H9 (cell line): ENCODE measurements at regions not wholly inside any gene's neighbourhood (a gene's known extent, or its start where the extent isn't known, plus 50 kb on each side); places are given as distances from the start of the nearest gene placed in this dataset.

Experiments
- DNase-seq: peaks from one replicate; pipeline ENCODE4 v3.0.0-alpha.2; 2017
- H2AFZ ChIP-seq: one replicate; pipeline ENCODE4 v1.6.1; 2013; ENCODE audit warnings: mild to moderate bottlenecking, low read length, control low read depth, moderate library complexity
- H2AK5ac ChIP-seq: 2 replicates; pipeline ENCODE4 v1.6.1; 2013; ENCODE audit warnings: low read length, control low read depth, mixed read lengths; ENCODE audit not compliant: insufficient read length
- H2BK120ac ChIP-seq: one replicate; pipeline ENCODE4 v1.6.1; 2013; ENCODE audit warnings: low read depth, mild to moderate bottlenecking, low read length, control low read depth, inconsistent platforms; ENCODE audit not compliant: poor library complexity, severe bottlenecking
- H2BK12ac ChIP-seq: 2 replicates; pipeline ENCODE4 v1.6.1; 2013; ENCODE audit warnings: low read length, control low read depth, mixed read lengths, low read depth; ENCODE audit not compliant: insufficient read length
- H2BK15ac ChIP-seq: 2 replicates; pipeline ENCODE4 v1.6.1; 2013; ENCODE audit warnings: low read depth, low read length, control low read depth
- H2BK20ac ChIP-seq: one replicate; pipeline ENCODE4 v1.6.1; 2013; ENCODE audit warnings: low read depth, mild to moderate bottlenecking, low read length, control low read depth, inconsistent platforms; ENCODE audit not compliant: poor library complexity, severe bottlenecking
- H2BK5ac ChIP-seq: 2 replicates; pipeline ENCODE4 v1.6.1; 2013; ENCODE audit warnings: low read length, control low read depth, mixed read lengths; ENCODE audit not compliant: insufficient read length
- H3K14ac ChIP-seq: 2 replicates; pipeline ENCODE4 v1.6.1; 2013; ENCODE audit warnings: low read length, control low read depth; ENCODE audit not compliant: insufficient read depth
- H3K18ac ChIP-seq: 2 replicates; pipeline ENCODE4 v1.6.1; 2013; ENCODE audit warnings: low read depth, mild to moderate bottlenecking, mixed read lengths, low read length, control low read depth; ENCODE audit not compliant: insufficient read length
- H3K23ac ChIP-seq: 2 replicates; pipeline ENCODE4 v1.6.1; 2013; ENCODE audit warnings: low read length, control low read depth, mixed read lengths, low read depth; ENCODE audit not compliant: insufficient read length
- H3K23me2 ChIP-seq: 2 replicates; pipeline ENCODE4 v1.6.1; 2013; ENCODE audit warnings: low read depth, mild to moderate bottlenecking, mixed read lengths, low read length, control low read depth; ENCODE audit not compliant: insufficient read length, poor library complexity, severe bottlenecking
- H3K27ac ChIP-seq: 2 replicates; pipeline ENCODE4 v1.5.1; 2013; ENCODE audit warnings: low read length, control low read depth, mixed read lengths, low read depth; ENCODE audit not compliant: insufficient read length
- H3K27me3 ChIP-seq: 2 replicates; pipeline ENCODE4 v1.6.1; 2013; ENCODE audit warnings: low read length, control low read depth, inconsistent platforms; ENCODE audit not compliant: insufficient read depth
- H3K4ac ChIP-seq: 2 replicates; pipeline ENCODE4 v1.6.1; 2013; ENCODE audit warnings: low read depth, mild to moderate bottlenecking, control low read depth, inconsistent platforms, low read length, moderate library complexity
- H3K4me1 ChIP-seq: 2 replicates; pipeline ENCODE4 v1.6.1; 2013; ENCODE audit warnings: low read length, control low read depth, inconsistent platforms; ENCODE audit not compliant: insufficient read depth
- H3K4me2 ChIP-seq: 2 replicates; pipeline ENCODE4 v1.6.1; 2013; ENCODE audit warnings: low read length, control low read depth, mixed read lengths; ENCODE audit not compliant: insufficient read length, insufficient read depth
- H3K56ac ChIP-seq: 2 replicates; pipeline ENCODE4 v1.6.1; 2013; ENCODE audit warnings: low read depth, mild to moderate bottlenecking, mixed read lengths, low read length, control low read depth; ENCODE audit not compliant: insufficient read length
- H3K79me1 ChIP-seq: 2 replicates; pipeline ENCODE4 v1.6.1; 2013; ENCODE audit warnings: low read depth, mild to moderate bottlenecking, moderate library complexity, low read length, control low read depth, inconsistent platforms; ENCODE audit not compliant: insufficient read depth, poor library complexity, severe bottlenecking
- H3K79me2 ChIP-seq: 2 replicates; pipeline ENCODE4 v1.6.1; 2013; ENCODE audit warnings: low read length, control low read depth, inconsistent platforms; ENCODE audit not compliant: insufficient read depth
- H3K9ac ChIP-seq: 2 replicates; pipeline ENCODE4 v1.6.1; 2013; ENCODE audit warnings: low read length, control low read depth, mixed read lengths; ENCODE audit not compliant: insufficient read length; ENCODE audit errors: extremely low read depth
- H3K9me3 ChIP-seq: one replicate; pipeline ENCODE4 v1.6.1; 2013; ENCODE audit warnings: low read depth, low read length, inconsistent platforms; ENCODE audit not compliant: control insufficient read depth
- H3T11ph ChIP-seq: one replicate; pipeline ENCODE4 v1.6.1; 2013; ENCODE audit warnings: mild to moderate bottlenecking, low read length, control low read depth, inconsistent platforms
- H4K20me1 ChIP-seq: one replicate; pipeline ENCODE4 v1.6.1; 2013; ENCODE audit not compliant: control insufficient read depth, insufficient read length, insufficient read depth
- H4K5ac ChIP-seq: 2 replicates; pipeline ENCODE4 v1.6.1; 2013; ENCODE audit warnings: low read depth, mild to moderate bottlenecking, mixed read lengths, low read length, control low read depth; ENCODE audit not compliant: insufficient read length
- H4K8ac ChIP-seq: replicated peaks from 2 replicates; pipeline ENCODE4 v1.6.1; 2013; ENCODE audit warnings: low read length, control low read depth, mixed read lengths, low read depth; ENCODE audit not compliant: insufficient read length
- H4K91ac ChIP-seq: 2 replicates; pipeline ENCODE4 v1.6.1; 2013; ENCODE audit warnings: low read depth, mild to moderate bottlenecking, moderate library complexity, mixed read lengths, low read length, control low read depth; ENCODE audit not compliant: insufficient read length
- H3K27ac Mint-ChIP-seq, 3 experiments: 2 replicates in 2 of 3; 3 replicates in 1 of 3; pipeline ENCODE4 v1.8.0; 2020 to 2021; ENCODE audit warnings: mixed read lengths in 3 of 3, mild to moderate bottlenecking in 1 of 3, moderate library complexity in 1 of 3
- H3K27me3 Mint-ChIP-seq: 2 replicates; pipeline ENCODE4 v1.8.0; 2021; ENCODE audit warnings: low read depth, mild to moderate bottlenecking, moderate library complexity, mixed read lengths
- H3K36me3 Mint-ChIP-seq, 3 experiments: 2 replicates in 2 of 3; 3 replicates in 1 of 3; pipeline ENCODE4 v1.8.0; 2020 to 2021; ENCODE audit warnings: low read depth in 3 of 3, mixed read lengths in 3 of 3; ENCODE audit not compliant: insufficient read depth in 1 of 3
- H3K4me1 Mint-ChIP-seq, 2 experiments: 2 replicates each; pipeline ENCODE4 v1.8.0; 2020; ENCODE audit warnings: mixed read lengths in 2 of 2
- H3K4me3 Mint-ChIP-seq, 2 experiments: 2 replicates in 1 of 2; 3 replicates in 1 of 2; pipeline ENCODE4 v1.8.0; 2020 to 2021; ENCODE audit warnings: mild to moderate bottlenecking in 2 of 2, mixed read lengths in 2 of 2, moderate library complexity in 1 of 2
- H3K9me3 Mint-ChIP-seq, 2 experiments: 2 replicates in 1 of 2; 3 replicates in 1 of 2; pipeline ENCODE4 v1.8.0; 2020; ENCODE audit warnings: mild to moderate bottlenecking in 2 of 2, mixed read lengths in 2 of 2, moderate library complexity in 1 of 2
- WGBS: extraction: QIAGEN DNeasy Blood & Tissue Kit; methylation state at CpG from one replicate; pipeline ENCODE4 v1.1.7; 2013; ENCODE audit warnings: missing lambda C conversion rate, low lambda C conversion rate, mixed read lengths; ENCODE audit not compliant: insufficient read length; ENCODE audit errors: extremely low coverage; 5-methylcytosine and 5-hydroxymethylcytosine counted together
- TF ChIP-seq, protein P1 (sequence below): fragments of 200-600 bp; sonication (generic); conservative IDR thresholded peaks from 3 replicates; pipeline ENCODE4 v1.8.0; 2021; ENCODE audit warnings: antibody characterized with exemption, mild to moderate bottlenecking

DNA sequence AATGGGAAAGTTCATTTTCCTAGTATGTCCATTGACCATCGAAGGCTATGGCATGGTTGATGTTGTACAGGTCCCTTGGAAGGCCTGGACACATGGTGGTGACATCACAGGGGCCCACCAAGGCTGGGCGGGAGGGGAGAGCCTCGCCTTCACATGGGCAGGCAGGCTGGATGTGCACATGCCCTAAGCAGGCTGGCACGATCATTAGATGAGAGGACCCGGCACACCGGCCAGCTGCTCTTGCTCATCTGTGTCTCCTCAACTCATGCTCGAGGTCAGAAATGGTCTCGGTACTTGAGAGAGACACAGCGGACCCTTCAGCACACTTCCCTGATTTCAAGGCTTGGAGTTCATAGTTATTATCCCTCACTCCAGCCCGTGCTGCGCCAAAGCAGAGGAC is 416.9 kb upstream of the ZFHX3 start:
- Mint-ChIP-seq H3K27me3 (no peaks in the 10 kb centered on the region; the same call in none of the 2 replicates), H3K9me3 (peaks cover 12 to 13% of the 10 kb centered on the region in 2 experiments), H3K4me3 (no peak overlapping the region), H3K36me3 (peaks cover 4 to 11% (median 8%) of the 10 kb centered on the region in 3 experiments), H3K4me1 (peaks cover 4 to 9% of the 10 kb centered on the region in 2 experiments; a peak in 3 of 4 replicates), H3K27ac (no peak overlapping the region)
- H2BK12ac ChIP-seq = no peak overlapping the region
- whole genome bisulfite sequencing = no CpG with 5 or more reads among the region's 11 CpGs
- no peaks in the 10 kb centered on the region; the same call in 1 of the 2 replicates for H3K4me1 ChIP-seq
- H4K8ac ChIP-seq = no peak overlapping the region
- no peak overlapping the region for H2AFZ ChIP-seq
- H3K9me3 ChIP-seq = no peaks in the 10 kb centered on the region
- H3K79me2 ChIP-seq = no peaks in the 10 kb centered on the region
- H3K27ac ChIP-seq = no peak overlapping the region
- H3K27me3 ChIP-seq = no peaks in the 10 kb centered on the region
- H3K4me2 ChIP-seq = no peak overlapping the region
- H2BK5ac ChIP-seq = no peak overlapping the region
- H3K23ac ChIP-seq = no peak overlapping the region
- H3K23me2 ChIP-seq = no peaks in the 10 kb centered on the region
- H4K20me1 ChIP-seq = no peaks in the 10 kb centered on the region
- no peak overlapping the region for H4K91ac ChIP-seq
- H4K5ac ChIP-seq = no peak overlapping the region
- no peak overlapping the region for H3K9ac ChIP-seq
- no peak overlapping the region for H3K56ac ChIP-seq
- H2BK15ac ChIP-seq = no peak overlapping the region
- H3T11ph ChIP-seq = no peak overlapping the region
- H3K4ac ChIP-seq = no peak overlapping the region
- H3K79me1 ChIP-seq = no peaks in the 10 kb centered on the region
- H3K14ac ChIP-seq = no peak overlapping the region
- DNase-seq = no peak
- TF ChIP-seq, protein P1, sequence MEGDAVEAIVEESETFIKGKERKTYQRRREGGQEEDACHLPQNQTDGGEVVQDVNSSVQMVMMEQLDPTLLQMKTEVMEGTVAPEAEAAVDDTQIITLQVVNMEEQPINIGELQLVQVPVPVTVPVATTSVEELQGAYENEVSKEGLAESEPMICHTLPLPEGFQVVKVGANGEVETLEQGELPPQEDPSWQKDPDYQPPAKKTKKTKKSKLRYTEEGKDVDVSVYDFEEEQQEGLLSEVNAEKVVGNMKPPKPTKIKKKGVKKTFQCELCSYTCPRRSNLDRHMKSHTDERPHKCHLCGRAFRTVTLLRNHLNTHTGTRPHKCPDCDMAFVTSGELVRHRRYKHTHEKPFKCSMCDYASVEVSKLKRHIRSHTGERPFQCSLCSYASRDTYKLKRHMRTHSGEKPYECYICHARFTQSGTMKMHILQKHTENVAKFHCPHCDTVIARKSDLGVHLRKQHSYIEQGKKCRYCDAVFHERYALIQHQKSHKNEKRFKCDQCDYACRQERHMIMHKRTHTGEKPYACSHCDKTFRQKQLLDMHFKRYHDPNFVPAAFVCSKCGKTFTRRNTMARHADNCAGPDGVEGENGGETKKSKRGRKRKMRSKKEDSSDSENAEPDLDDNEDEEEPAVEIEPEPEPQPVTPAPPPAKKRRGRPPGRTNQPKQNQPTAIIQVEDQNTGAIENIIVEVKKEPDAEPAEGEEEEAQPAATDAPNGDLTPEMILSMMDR = no peak
- no peak overlapping the region for H2AK5ac ChIP-seq
- no peak overlapping the region for H2BK20ac ChIP-seq
- no peak overlapping the region for H3K18ac ChIP-seq
- H2BK120ac ChIP-seq = no peak overlapping the region
